ENCODE measurements at regions not wholly inside any gene's neighbourhood (a gene's known extent, or its start where the extent isn't known, plus 50 kb on each side); places are given as distances from the start of the nearest gene placed in this dataset.

DNA sequence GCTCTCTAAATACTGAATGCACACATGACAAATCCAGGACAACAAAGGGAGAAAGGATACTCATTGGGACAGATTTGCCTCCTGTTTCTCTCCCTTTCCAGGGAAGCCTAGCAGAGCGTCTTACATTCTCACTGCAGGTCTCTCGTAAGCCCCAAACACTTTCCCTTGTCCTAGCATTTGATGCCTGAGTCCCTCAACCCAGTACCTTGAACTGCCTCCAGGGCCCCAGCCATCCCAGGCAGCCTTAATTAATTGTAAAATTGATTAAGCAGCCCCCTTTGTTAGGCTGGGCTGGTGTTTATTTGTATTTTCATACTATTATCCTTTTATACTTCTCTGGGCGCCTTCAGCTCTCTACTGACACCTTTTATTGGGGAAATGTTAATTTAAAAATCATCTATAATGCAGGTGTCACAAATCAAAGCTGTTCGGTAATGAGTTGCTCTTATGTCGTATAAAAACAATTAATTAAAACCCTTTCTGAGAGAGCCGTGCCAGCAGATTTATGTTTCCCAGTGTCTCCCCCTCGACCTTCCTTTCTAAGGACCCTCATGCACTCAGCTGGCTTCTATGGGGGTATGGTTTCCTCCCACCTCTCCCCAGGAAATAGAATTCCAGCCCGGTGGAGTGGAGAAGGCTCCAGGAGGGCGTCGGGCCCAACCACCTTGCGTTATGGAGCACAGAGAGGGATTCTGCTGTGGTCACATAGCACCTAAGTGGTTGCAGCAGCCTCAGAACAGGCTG lies 243.8 kb downstream of the RPS24 start (continued):
- TF ChIP-seq, protein P1, sequence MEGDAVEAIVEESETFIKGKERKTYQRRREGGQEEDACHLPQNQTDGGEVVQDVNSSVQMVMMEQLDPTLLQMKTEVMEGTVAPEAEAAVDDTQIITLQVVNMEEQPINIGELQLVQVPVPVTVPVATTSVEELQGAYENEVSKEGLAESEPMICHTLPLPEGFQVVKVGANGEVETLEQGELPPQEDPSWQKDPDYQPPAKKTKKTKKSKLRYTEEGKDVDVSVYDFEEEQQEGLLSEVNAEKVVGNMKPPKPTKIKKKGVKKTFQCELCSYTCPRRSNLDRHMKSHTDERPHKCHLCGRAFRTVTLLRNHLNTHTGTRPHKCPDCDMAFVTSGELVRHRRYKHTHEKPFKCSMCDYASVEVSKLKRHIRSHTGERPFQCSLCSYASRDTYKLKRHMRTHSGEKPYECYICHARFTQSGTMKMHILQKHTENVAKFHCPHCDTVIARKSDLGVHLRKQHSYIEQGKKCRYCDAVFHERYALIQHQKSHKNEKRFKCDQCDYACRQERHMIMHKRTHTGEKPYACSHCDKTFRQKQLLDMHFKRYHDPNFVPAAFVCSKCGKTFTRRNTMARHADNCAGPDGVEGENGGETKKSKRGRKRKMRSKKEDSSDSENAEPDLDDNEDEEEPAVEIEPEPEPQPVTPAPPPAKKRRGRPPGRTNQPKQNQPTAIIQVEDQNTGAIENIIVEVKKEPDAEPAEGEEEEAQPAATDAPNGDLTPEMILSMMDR (IDR thresholded peaks at IDR 0.05 in 2 of 3, conservative IDR thresholded peaks at IDR 0.05 in 1 of 3; ENCODE audit: borderline replicate concordance in 1 of 3, insufficient read depth in 1 of 3, low read depth in 2 of 3, low read length in 2 of 3) = no peak

DNA sequence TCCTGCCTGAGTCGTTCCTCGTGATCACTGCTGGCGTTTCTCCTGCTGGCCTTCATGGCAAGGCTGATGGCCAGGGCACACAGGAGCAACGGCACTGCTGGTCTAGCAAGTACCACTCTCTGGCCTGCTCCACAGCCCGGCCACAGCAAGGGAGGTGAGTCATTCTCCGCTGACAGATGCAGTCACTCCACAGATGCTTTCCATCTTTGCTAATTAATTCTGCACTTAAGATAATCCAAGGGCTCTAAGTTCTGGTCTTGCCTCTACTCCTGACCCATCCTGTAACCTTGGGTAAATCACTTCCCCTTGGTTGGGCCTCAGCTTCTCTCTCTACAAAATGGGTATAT lies 244.4 kb downstream of the RPS24 start:
- no peak overlapping the region for H3K27ac ChIP-seq (ENCODE audit: low read depth, low read length)
- no peak overlapping the region for H3K4me2 ChIP-seq (ENCODE audit: low read length)
- TF ChIP-seq TCF7L2 (IDR thresholded peaks at IDR 0.05; ENCODE audit: borderline replicate concordance, extremely low read depth, insufficient read depth, insufficient read length) (no peak), ZFX (IDR thresholded peaks at IDR 0.05) (no peak), EZH2 (IDR thresholded peaks at IDR 0.05) (no peak), SP1 (IDR thresholded peaks at IDR 0.05; ENCODE audit: low read depth) (no peak)
- TF ChIP-seq, protein P2, sequence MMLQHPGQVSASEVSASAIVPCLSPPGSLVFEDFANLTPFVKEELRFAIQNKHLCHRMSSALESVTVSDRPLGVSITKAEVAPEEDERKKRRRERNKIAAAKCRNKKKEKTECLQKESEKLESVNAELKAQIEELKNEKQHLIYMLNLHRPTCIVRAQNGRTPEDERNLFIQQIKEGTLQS (IDR thresholded peaks at IDR 0.05) = no peak
- TF ChIP-seq, protein P1 (IDR thresholded peaks at IDR 0.05 in 2 of 3, conservative IDR thresholded peaks at IDR 0.05 in 1 of 3; ENCODE audit: borderline replicate concordance in 1 of 3, insufficient read depth in 1 of 3, low read depth in 2 of 3, low read length in 2 of 3) = no peak
- intact Hi-C loops (cut with micrococcal nuclease) = no loop called here
- no peaks in the 10 kb centered on the region for H3K4me1 ChIP-seq (ENCODE audit: control insufficient read depth in 1 of 2, insufficient read depth in 2 of 2, low read length in 2 of 2)
- no peak overlapping the region for H3K4me3 ChIP-seq (replicated peaks in 1 of 2; ENCODE audit: low read depth in 1 of 2, low read length in 2 of 2)
- H2AFZ ChIP-seq (ENCODE audit: low read depth, low read length, poor library complexity, severe bottlenecking) = no peak overlapping the region
- BruUV-seq (replicated peaks) = no TSS peak
- ChIA-PET POLR2A (no interaction called here), RAD21 (ENCODE audit: low non-redundant PET in 1 of 2, low total read pairs in 2 of 2, uncharacterized antibody in 2 of 2, unreplicated experiment in 2 of 2) (no interaction called here), CTCF (no interaction called here)
- DNase-seq (ENCODE audit: low read depth, low spot score) (no peak), ATAC-seq (no peak)
- no peaks in the 10 kb centered on the region for H3K9me3 ChIP-seq (ENCODE audit: control insufficient read depth in 1 of 2, insufficient read depth in 1 of 2, low read depth in 1 of 2, low read length in 2 of 2)
- peaks cover 8% of the 10 kb centered on the region; the same call in 1 of the 2 replicates for H3K27me3 ChIP-seq (ENCODE audit: insufficient read depth, low read length)
- H3K9ac ChIP-seq (ENCODE audit: low read length) = no peak overlapping the region
- H3K9me2 ChIP-seq (ENCODE audit: insufficient read depth) = no peaks in the 10 kb centered on the region
- H4K20me1 ChIP-seq (ENCODE audit: insufficient read depth) = no peaks in the 10 kb centered on the region
- H3K36me3 ChIP-seq (ENCODE audit: control insufficient read depth in 1 of 2, insufficient read depth in 2 of 2, low read length in 2 of 2) = no peaks in the 10 kb centered on the region
- H3K79me2 ChIP-seq (ENCODE audit: insufficient read depth, low read length) = no peaks in the 10 kb centered on the region

Data from HCT116 (cell line).